Prostate gland (tissue), 2 donors: ENCODE measurements at regions not wholly inside any gene's neighbourhood (a gene's known extent, or its start where the extent isn't known, plus 50 kb on each side); places are given as distances from the start of the nearest gene placed in this dataset.

ENCODE experiments used
- DNase-seq: peaks from one replicate; pipeline ENCODE4 v3.0.0-alpha.2; 2019; ENCODE audit warnings: low spot score
- H3K27ac ChIP-seq, 2 donors: fragments of 200-600 bp; sonication (generic); 2 replicates each; pipeline ENCODE4 v1.5.1; 2017 to 2019
- H3K27me3 ChIP-seq: fragments of 200-600 bp; sonication (generic); replicated peaks from 2 replicates; pipeline ENCODE4 v1.5.1; 2019; ENCODE audit not compliant: insufficient read depth
- H3K36me3 ChIP-seq, 2 donors: fragments of 200-600 bp; sonication (generic); 1 replicate in 1 of 2; 2 replicates in 1 of 2; pipeline versions ENCODE4 v1.5.1 to v1.8.1; 2017 to 2019
- H3K4me1 ChIP-seq: fragments of 200-600 bp; sonication (generic); replicated peaks from 2 replicates; pipeline ENCODE4 v1.5.1; 2019
- H3K4me3 ChIP-seq, 2 donors: fragments of 200-600 bp; sonication (generic); 2 replicates each; pipeline ENCODE4 v1.5.1; 2017 to 2019
- H3K9me3 ChIP-seq: fragments of 200-600 bp; sonication (generic); 2 replicates; pipeline ENCODE4 v1.5.1; 2017
- CTCF ChIP-seq, 4 experiments: fragments of 200-600 bp in 2 of 4; fragments of 450-650 bp in 2 of 4; sonication (generic) in 2 of 4; IDR thresholded peaks; 1 replicate in 3 of 4; 2 replicates in 1 of 4; pipeline ENCODE4 v1.5.1; 2016 to 2019; ENCODE audit warnings: antibody characterized with exemption in 4 of 4, mild to moderate bottlenecking in 2 of 4, moderate library complexity in 2 of 4
- POLR2A ChIP-seq: fragments of 450-650 bp; IDR thresholded peaks from one replicate; pipeline ENCODE4 v1.6.1; 2016; ENCODE audit warnings: antibody characterized with exemption, mild to moderate bottlenecking
- POLR2AphosphoS5 ChIP-seq: sonication (generic); formaldehyde crosslinking; IDR thresholded peaks from one replicate; pipeline ENCODE4 v1.6.1; 2017; ENCODE audit warnings: antibody characterized with exemption
- WGBS: methylation state at CpG from one replicate; pipeline ENCODE4 v1.1.5; 2018; 5-methylcytosine and 5-hydroxymethylcytosine counted together
- intact Hi-C: fragments of 100-400 bp; cut with DNase I; formaldehyde crosslinking; loops from one replicate; pipeline ENCODE4 v1.14.2; 2022

DNA sequence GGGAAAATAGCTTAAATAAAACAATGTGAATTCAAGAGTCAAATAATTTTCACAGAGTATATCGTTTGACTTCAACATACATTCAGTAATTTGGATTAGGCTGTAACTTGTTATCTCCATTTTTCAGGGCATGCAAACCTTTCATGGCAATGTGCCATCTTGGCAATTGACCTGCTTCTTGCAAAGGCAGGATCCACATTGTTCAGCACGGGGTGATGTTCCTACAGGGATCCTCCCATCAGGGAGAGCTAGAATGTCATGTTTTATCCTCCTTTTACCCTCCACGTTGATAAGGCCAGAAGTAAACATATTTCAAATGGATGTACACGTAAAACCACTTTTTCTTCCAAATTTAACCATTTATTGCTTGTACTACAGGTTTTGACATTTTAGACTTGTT lies 314.4 kb downstream of the GALC start:
- no peaks in the 10 kb centered on the region for H3K27me3 ChIP-seq
- no peak for DNase-seq
- no peaks in the 10 kb centered on the region for H3K9me3 ChIP-seq
- no peak overlapping the region for H3K27ac ChIP-seq
- WGBS = 22% methylated on average over 4 of the region's 4 CpGs
- TF ChIP-seq POLR2AphosphoS5 (no peak), CTCF (IDR thresholded peaks at IDR 0.05) (no peak), POLR2A (no peak)
- no peak overlapping the region for H3K4me3 ChIP-seq
- intact Hi-C loops = no loop called here
- no peaks in the 10 kb centered on the region for H3K4me1 ChIP-seq
- H3K36me3 ChIP-seq = no peaks in the 10 kb centered on the region

DNA sequence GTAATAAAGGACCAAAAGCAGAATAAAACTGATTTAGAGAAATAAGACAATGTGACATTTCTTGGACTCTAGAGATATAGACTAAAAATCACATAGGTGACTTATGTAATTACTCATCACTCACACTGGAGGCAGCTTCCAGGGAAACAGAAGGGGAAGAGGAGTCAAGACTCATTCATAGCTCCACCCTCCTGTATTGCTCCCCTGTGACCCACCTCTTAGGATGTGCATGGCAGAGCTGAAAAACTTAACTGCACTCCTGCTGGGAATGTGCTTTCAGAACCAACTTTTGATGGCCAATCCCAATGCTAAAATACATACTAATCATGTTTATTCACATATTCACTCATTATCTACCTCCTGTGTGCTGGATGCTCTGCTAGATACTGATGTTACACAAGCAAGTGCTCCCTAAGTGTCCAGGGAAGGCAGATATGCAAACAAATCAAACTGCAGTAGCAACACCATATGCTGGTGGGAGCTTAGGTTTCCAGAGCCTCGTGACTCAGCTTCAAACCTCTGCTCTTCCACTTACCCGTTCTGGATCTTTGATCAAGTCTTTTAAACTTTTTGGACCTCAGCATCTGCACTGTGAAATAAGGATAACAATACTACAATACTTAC lies 316.1 kb downstream of the GALC start:
- TF ChIP-seq POLR2AphosphoS5 (no peak), POLR2A (no peak), CTCF (IDR thresholded peaks at IDR 0.05) (no peak)
- Histone ChIP-seq H3K27me3 (no peaks in the 10 kb centered on the region), H3K27ac (no peak overlapping the region), H3K4me1 (no peaks in the 10 kb centered on the region), H3K36me3 (no peaks in the 10 kb centered on the region), H3K9me3 (no peaks in the 10 kb centered on the region), H3K4me3 (no peak overlapping the region)
- WGBS = 82% methylated on average over 2 of the region's 2 CpGs
- no peak for DNase-seq
- intact Hi-C loops = no loop called here

- Histone ChIP-seq H3K9me3 (no peaks in the 10 kb centered on the region), H3K4me3 (no peak overlapping the region), H3K27me3 (no peaks in the 10 kb centered on the region), H3K4me1 (no peaks in the 10 kb centered on the region), H3K27ac (no peak overlapping the region), H3K36me3 (no peaks in the 10 kb centered on the region)
- WGBS = 91% methylated on average over 4 of the region's 4 CpGs
- no peak for DNase-seq
- TF ChIP-seq POLR2A = no peak
- TF ChIP-seq POLR2AphosphoS5 = no peak
- TF ChIP-seq CTCF (IDR thresholded peaks at IDR 0.05) = no peak
- intact Hi-C loops = no loop called here
Observed at GRCh38 chr14:87667659-87668058, 325.3 kb downstream of the GALC start.

GRCh38 chr14:87656315-87656714 lies 336.7 kb downstream of the GALC start:
- no peaks in the 10 kb centered on the region for H3K36me3 ChIP-seq
- no peak overlapping the region for H3K4me3 ChIP-seq
- intact Hi-C loops = no loop called here
- no peaks in the 10 kb centered on the region for H3K27me3 ChIP-seq
- H3K27ac ChIP-seq = no peak overlapping the region
- H3K9me3 ChIP-seq = no peaks in the 10 kb centered on the region
- TF ChIP-seq POLR2A (no peak), CTCF (IDR thresholded peaks at IDR 0.05) (no peak), POLR2AphosphoS5 (no peak)
- no peak for DNase-seq
- WGBS = 83% methylated on average over 1 of the region's 1 CpG
- H3K4me1 ChIP-seq = no peaks in the 10 kb centered on the region

DNA sequence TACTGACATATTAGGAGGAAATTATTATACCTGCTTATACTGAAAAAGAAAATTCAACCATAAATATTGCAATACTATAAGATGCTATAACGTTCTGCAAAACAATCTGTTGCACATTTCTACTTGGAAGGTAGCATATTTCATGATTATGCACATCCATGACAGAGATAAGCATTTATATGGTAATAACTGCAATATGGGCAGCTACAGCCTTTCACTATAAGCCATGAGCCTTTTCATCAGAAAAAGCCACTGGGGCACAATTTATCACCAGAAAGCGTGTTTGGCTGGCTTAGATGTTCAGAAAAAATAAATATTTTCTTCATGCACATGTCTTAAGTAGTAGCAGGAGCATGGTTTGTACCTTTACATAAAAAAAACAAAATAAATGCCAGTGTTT lies 340.7 kb downstream of the GALC start:
- Histone ChIP-seq H3K9me3 (no peaks in the 10 kb centered on the region), H3K4me3 (no peak overlapping the region), H3K27ac (no peak overlapping the region), H3K4me1 (no peaks in the 10 kb centered on the region), H3K27me3 (no peaks in the 10 kb centered on the region), H3K36me3 (no peaks in the 10 kb centered on the region)
- DNase-seq = no peak
- intact Hi-C loops = no loop called here
- TF ChIP-seq POLR2A = no peak
- TF ChIP-seq POLR2AphosphoS5 = no peak
- TF ChIP-seq CTCF (IDR thresholded peaks at IDR 0.05) = no peak
- WGBS = 72% methylated on average over 2 of the region's 2 CpGs
